GM19238 (cell line): ENCODE measurements at regions not wholly inside any gene's neighbourhood (a gene's known extent, or its start where the extent isn't known, plus 50 kb on each side); places are given as distances from the start of the nearest gene placed in this dataset.

Experiments
- DNase-seq: peaks from one replicate; pipeline ENCODE4 v3.0.0; 2011; ENCODE audit warnings: low spot score; ENCODE audit not compliant: insufficient read length

DNA sequence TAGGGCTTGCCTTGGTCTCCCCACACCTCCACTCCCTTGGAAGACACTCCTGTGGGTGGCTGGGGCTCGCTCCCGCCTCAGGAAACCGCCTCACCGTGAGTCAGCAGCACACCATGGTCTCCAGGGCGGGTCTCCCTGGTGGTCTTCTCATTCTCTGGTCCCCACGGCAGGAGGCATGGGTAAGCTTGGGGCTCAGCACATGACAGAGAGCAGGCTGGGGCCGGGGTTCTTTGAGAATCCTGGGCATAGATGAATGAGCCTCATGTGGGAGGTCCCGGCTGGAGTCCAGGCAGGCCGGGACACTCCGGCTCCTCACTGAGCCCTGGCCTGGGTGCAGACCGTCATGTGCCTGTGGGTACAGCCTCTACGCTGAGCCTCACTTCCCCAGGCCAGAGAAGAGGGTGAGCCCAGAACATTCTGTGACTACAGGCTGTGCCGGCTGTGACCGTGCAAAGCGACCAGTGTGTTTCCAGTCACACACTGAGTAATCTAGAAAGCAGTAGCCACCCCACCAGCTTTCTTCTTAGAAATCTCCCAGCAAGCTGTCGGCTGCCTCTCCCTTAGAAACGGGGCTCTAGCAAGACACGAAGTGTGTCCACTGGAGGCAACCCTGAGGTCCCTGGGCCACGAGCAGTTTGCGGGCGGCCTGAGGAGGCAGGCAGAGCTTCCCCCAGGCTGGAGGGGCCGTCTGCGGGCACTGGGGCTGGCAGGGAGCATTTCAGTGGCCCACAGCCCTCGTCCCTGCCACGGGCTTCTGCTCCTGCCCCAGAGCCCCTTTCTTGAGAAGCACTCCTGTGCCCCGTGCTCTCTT, 93.1 kb downstream of the RHOB start:
- DNase-seq, result no peak

DNA sequence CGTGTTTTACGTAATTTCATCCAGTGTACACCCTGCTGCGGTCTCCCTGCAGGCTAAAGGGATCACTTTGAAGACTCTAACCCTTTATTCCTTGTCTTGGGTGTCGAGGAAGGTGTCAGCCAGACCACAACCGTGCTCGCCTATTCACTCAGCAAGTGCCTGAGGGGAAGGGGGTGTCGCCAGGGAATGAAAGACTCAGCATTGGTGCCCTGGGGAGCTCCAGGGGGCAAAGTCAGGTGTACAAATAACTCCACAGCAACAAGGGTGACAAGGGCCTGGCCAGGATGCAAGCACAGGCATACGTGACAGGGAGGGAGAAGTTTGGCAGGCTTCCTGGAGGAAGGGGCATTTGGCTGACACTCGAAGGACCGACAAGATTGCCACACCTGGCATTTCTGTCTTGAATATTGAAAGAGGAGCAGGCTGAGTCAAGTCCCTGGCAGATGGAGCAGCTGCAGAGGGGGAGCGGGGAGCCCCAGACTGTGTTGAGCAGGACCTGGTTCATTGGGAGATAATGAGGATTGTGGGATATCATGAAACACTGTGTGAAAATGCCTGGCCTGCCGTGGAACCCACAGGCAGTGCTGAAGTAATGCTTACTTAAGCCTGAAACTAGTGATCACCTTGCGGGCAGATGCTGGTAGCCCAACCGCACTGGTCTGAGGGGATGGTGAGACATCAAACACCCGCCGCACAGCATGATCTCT, 93.9 kb downstream of the RHOB start:
- no peak for DNase-seq

DNA sequence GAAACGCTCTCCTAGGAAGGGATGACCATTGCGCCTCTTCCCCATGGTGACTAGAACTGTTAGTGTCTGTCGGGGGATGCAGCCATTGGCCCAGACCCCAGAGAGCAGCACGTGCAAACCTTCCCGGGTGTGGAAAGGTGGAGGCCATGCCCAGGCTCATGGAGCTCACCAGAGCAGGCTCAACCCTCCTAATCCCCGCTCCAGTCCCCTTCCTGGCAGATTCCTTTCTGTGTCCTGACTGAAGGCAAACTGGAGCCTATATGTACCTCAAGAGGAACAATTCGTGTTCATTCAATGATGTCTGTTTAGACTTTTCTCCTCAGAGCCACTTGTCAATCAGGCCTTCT, 94.4 kb downstream of the RHOB start:
- no peak for DNase-seq

DNA sequence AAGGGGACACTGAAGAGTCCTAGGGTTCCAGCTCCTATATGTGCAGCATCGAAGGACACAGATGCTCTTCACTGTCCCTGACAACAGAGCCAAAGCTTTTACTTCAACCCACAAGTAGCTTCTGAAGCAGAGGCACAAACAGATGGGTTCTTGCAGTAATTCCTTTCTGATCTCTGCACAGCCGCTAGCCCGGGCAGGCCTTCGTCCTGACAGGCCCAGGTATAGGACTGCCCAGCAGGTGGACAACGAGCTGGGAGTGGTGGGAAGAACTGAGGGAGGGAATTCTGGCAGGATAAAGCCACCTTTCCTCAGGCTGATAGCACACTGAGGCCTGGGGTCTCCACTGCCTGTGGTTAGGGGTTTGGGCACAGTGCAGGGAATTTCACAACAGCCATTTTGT, 94.8 kb downstream of the RHOB start:
- DNase-seq, result no peak

DNA sequence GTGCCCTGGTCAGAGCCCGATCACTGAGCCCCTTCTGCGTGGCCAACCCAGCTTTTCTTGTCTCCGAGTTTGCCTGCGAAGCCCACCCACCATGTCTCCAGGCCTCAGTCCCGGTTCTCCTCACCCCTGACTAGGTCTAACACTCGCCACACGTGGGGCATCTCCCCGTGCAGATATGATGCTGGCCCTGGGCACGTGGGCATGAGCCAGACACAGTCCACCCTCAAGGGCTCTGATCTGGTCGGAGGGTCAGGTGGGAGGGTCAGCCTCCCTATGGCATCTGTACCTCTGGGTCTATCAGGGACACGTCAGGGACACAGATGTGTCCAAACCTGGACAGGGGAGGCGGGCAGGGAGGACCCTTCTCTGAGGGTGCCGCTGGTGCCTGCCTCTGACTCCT, 95.4 kb downstream of the RHOB start:
- no peak for DNase-seq

DNA sequence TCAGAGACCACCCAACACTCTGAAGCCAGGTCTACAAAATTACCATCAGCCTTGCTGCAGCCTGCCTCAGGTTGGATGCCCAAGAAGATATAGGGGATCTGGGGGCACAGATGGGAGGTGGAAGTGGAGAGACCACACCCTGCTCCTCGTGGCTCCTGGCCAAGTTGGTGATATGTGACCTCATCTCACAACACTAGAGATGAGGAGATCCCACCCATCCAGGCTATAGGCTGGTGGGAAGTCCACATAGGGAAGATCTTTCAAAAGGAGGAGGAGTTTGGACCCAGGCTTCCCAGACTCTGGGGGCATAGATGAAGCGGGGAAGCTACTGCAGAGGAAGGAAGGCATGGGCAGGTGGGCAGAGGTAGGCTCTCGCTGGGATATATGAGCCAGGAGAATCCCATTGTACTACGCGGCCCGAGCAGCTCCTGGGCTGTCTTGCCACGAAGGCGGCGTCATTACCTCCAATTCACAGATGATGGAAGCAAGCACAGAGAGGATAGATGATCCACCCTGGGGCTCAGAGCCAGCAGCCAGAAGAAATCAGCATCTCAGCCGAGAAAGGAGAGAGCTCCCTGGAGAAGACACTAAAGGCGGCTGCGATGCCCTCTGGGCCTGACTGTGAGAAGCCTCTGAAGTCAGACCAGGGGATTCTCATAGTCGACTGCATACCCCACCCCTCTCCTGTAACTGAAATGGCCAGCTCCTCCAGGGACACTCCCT, 96.0 kb downstream of the RHOB start:
- no peak for DNase-seq

DNA sequence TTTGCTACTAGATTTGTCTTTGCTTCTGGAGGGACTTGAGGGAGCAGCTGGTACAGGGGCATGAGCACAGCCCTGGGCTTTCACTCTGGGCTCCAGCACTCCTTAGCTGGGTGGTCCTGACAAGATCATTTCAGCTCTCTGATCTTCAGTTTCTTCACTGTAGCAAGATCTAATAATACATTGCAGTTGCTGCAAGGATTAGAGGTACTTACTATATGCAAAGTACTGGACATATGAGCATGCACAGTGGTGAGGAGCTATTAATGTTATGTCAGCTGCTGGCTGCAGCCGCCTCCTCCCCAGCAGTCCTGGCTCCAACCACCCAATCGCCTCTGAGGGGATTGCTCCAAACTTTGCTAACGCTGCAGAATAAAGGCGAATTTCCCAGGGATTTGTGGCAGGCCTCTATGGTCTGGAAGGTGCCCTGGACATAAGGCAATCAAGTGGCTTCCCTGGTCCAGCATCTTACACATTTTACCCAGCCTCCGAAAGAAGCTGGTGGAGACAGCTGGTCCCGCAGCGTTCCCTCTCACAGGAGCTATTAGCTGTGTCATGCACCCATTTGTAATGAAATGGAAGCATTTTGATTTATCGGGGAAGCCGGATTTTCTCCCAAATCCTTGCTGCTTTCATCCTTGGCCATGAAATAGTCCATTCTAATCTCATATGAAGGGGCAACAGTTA, 96.7 kb downstream of the RHOB start:
- DNase-seq, result no peak

DNA sequence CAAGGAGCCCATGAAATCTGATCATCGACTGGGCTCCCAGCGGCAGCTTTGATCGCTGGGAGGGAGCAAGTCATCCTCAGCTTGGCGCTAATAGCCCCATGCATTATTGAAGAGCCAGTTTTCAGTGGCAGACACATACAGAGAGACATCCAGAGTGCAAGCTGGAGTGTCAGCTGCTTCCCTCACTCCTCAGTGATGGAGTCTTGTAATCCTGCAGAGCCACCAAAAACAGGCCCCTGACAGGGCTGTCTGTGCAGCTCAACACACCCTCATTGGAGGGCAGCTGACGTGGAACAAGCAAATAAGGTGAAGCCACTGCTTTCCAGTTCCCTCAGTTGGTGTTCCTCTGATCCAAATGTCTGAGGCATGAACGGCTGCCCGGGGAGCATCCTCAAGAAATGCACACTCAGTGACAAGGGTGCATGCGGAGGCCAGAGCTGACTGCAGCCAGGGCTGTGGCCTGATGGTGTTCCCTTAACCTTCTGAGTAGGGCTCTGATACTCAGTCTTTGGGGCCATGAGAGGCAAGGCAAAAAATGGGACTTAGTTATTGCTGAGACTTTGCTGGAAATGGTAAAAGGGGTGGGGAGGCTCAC, 97.4 kb downstream of the RHOB start:
- DNase-seq, result no peak

DNA sequence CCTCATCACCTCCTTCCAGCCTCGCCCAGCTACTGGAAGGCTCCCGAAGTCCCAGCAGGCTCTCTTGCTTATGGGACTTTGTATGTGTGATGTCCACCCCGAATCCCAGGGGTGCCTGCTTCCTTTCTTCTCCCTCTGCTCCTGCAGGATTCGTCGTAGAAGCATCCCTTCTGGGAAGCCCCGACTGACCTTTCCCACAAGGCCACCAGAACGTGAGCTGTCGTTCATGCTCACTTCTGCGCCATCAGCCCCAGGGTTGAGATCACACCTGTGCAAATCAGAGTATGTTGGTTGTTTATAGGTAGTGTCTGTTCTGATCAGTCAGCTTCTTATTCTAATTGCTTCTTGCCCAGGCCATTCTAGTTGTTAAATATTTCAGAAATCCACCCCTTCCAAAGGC, 101.8 kb downstream of the HS1BP3 start:
- no peak for DNase-seq

DNA sequence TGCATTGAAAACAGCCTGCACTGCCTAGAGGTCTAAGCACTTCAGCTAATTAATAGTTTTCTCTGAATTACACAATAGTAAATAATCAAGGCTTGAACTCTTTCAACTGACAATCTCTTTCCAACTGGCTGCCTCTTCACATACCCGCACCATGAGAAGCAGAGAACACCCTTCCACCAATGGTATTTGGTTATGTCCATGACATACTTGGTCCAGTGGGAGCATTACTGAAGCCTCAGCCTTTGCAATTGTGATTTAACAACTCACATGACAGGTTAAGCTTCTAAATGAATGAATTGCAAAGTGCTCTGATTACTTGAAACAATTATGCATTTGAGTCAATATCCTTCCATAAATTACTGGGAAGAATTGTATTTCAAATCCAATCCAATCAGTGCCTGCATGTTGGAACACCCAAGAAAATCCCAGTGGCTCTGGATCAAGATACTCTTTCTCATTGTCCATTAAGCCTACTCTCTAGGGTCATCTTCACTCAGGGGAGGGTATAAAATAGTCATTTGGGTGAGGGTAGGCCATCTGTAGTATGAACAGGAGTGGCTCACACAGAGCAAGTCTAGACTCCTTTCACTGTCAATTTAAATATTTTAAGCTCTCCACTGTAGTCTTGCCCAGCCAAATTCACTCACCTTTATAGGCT, 101.1 kb downstream of the HS1BP3 start:
- no peak for DNase-seq

DNA sequence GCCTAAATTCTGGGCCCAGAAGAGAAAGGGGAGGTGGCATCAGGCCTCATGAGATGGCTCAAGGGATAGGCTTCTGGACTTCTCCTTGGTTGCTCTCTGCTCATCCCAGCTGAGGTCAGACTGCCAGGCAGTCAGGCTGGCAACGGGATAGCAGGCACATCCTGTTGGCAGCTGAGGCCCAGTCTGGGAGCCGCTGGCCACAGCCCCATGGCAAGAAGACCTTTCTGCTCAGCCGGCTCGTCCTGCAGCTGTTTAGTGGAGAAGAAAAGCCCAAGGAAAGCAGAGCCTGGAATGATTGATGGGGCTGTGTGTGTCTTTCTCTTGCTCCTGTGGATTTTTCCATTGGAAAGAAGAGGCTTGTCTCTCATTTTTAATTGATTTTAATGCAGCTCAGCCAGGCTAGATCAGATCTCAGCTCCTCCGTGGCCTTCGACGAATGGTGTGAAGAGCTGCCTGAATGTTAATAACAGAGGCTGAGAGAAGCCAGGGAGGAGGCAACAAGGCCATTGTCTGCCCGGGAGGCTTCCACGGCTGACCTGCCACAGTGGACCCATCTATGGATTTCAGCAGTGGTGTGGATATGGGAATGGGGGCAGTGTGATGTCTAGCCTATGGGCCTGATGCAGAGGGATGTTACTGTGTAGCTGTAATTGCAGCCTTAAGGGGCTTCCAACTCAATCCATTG, 99.5 kb downstream of the HS1BP3 start:
- no peak for DNase-seq

DNA sequence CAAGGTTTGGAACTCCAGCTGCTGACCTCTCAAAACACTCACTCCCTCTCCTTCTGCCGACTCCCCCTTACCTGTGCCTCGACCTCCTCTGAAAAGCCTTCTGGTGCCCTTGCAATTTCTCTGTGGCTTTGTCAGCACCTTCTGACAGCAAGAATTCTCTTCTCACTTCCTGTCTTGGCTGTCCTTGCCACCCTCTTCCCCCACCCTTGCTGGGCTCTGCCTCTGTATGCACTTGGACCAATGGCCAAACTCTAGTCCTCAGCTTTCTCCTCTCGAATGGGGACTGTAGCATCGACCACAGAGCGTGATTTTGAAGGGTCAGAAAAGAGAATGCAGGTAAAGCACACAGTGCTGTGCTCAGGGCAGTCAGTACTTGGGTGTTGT, 99.0 kb downstream of the HS1BP3 start:
- no peak for DNase-seq

DNA sequence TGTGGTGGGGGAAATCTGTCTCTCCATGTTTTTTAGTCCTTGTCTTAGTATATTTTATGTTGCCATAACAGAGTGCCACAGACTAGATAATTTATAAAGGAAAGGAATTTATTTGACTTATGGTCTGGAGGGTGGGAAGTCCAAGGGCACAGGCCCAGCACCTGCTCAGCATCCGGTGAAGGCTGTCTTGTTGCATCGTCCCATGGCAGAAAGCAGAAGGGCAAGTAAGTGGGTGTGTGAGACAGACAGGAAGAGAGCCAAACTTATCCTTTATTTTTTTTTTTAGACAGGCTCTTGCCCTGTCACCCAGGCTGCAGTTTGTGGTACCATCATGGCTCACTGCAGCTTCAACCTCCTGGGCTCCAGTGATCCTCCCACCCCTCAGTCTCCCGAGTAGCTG, 98.1 kb downstream of the HS1BP3 start:
- no peak for DNase-seq

DNA sequence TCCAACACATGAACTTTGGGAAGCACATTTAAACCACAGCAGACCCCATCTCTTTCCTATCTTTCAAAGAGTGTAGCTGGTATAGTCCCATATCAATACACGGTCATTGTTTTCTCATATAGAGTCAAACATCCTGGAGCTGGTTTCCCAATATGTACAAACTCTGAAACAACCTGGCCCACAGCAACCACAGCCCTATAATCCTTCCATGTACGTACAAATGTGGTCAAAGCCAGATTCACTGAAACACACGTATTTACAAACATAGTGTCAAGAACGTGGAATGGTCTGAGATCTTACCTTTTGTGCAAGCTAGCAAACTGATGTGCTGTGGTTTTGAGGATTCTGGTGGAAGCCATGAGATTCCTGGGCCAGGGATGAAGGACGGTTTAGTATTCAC, 97.3 kb downstream of the HS1BP3 start:
- no peak for DNase-seq

DNA sequence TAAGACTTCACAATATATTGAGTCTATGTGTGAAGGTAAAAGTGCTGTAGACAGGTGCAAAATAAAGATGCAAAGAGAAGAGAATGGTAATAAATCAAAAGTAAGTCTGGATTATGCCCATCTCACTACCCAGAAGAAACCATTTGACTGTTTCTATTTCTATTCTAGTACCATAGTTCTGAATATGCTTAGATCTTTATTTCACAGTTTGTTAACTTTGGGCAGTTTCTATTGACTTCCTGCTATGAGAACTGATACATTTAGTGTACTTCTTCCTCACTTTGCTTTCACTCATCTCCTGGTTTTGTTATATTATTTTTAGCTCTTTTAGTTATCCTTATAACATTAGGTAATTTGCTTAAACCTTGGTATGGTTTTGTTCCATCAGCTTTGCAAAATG, 94.9 kb downstream of the HS1BP3 start:
- DNase-seq, result no peak

DNA sequence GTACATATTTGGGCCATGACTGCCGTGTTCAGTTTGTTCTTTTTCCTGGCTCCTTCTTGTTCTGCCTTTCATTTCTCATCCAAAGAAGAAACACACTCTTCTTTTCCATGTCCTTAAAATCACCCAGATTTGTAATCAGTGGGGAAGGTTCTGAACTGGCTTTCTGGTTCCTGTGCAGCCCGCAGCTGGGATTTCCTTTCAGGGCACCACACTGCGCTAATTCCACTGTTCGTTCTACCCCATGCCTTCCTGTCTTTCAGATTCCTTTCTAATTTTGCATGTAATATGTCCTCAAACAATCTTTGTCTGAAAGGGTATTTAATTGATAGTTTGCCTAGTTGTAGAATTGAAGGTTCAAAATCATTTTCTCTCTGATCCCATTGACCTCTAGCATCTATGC, 94.1 kb downstream of the HS1BP3 start:
- no peak for DNase-seq

DNA sequence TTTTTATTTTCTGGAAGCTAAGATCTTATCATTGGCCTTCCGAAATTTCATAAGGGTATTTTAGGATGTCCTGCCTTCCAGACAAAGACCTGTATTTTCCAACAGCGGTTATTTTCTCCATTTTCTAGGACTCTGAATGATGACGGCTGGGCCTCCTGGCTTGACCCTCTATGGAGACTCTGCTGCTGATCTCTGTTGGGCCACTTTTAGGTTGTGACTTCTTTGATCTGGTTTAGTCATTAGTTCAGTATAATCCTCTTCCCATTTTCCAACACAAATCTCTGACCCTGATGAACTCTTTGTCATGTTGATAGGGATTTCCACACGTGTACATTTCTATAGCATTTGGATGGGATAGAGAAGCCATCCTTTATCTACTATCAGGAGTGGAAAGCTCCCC, 93.7 kb downstream of the HS1BP3 start:
- DNase-seq, result no peak

DNA sequence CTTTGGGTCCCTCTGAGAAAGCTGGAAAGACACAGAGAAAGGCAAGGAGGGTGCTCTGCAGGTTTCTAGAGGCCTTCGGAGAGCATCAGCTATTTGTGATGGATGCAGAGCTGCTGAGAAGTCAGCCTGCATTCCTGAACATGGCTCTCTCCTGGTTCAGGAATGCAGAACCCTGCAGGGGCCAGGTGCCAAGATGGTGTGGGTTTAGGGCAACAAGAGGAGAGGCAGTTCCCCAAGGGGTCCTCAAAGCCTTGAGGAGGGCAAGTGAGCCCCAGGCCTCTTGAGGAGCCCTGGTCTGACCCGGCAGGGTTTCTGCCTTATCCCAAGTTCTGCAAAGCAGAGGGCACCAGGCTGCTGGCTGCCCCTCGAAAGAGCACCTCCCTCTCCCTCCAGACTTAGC, 93.3 kb downstream of the HS1BP3 start:
- DNase-seq, result no peak

DNA sequence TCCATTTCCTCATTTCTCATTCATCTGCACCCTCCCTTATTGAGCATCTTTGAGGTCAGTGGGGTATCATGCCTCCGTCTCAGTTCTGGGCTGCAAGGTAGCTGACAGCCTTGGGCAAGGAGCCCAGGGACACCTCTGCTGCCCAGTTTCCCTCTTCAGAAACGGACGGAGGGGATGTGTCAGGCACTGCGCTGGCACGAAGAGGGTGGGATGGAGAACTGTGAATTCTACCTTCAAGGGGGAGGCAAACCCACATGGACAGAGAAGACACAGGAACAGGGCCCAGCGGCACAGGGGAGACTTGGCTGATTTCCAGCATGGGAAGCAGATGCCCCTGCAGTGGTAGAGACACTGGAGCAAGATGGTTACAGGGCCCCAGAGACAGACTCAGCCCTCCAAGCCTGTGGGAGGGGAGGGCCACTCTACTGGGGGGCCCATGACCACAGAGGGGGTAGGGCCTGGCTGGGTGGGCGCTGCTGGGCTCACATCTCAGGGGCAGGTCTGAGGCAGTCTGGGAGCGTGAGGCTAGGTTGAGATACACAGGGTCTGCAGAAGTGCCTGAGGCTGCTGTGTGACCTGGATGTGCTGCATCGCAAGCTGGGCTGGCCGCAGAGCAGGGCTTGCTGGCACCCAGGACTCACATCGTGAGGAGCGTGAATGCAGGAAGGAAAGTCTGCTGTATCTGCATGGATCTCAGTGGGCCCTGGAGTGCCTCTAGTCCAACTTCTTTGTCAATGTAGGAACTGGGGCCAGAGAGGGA, 92.3 kb downstream of the HS1BP3 start:
- no peak for DNase-seq

DNA sequence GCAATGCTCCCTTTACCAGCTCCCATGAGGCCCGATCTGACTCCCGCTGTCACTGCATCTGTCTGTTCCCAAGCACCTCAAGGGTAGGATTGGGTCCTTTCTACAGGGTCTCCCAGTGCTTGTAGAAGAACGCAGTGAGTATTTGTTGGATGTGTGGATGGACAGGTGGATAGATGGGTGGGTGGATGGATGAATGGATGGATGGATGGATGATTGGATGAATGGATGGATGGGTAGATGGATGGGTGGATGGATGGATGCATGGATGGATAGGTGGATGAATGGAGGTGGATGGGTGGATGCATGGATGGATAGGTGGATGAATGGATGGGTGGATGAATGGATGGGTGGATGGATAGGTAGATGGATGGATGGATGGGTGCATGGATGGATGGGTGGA, 91.6 kb downstream of the HS1BP3 start:
- no peak for DNase-seq
